ENCODE measurements at regions not wholly inside any gene's neighbourhood (a gene's known extent, or its start where the extent isn't known, plus 50 kb on each side); places are given as distances from the start of the nearest gene placed in this dataset.

- DNase-seq (no peak), ATAC-seq (no peak)
- H3K4me3 Mint-ChIP-seq, result no peak overlapping the region
- H3K9me3 Mint-ChIP-seq, result no peaks in the 10 kb centered on the region
- H3K4me1 Mint-ChIP-seq, result no peaks in the 10 kb centered on the region
- no peaks in the 10 kb centered on the region for H3K27me3 Mint-ChIP-seq
- no peak overlapping the region for H3K27ac Mint-ChIP-seq
Observed at GRCh38 chr12:125573271-125573670, 508.0 kb downstream of the AACS start.

- H3K4me1 Mint-ChIP-seq, result no peaks in the 10 kb centered on the region
- no peak overlapping the region for H3K27ac Mint-ChIP-seq
- H3K27me3 Mint-ChIP-seq, result no peaks in the 10 kb centered on the region
- H3K4me3 Mint-ChIP-seq, result no peak overlapping the region
- no peak for ATAC-seq
- DNase-seq, result no peak
- H3K9me3 Mint-ChIP-seq, result peaks cover 8 to 12% of the 10 kb centered on the region in 2 donors
Observed at GRCh38 chr12:125577334-125577733, 512.1 kb downstream of the AACS start.

GRCh38 chr12:125579916-125580315, 514.7 kb downstream of the AACS start:
- ATAC-seq (no peak), DNase-seq (no peak)
- H3K9me3 Mint-ChIP-seq, result peaks cover 8 to 12% of the 10 kb centered on the region in 2 donors
- H3K4me3 Mint-ChIP-seq, result no peak overlapping the region
- H3K27me3 Mint-ChIP-seq, result no peaks in the 10 kb centered on the region
- H3K4me1 Mint-ChIP-seq, result no peaks in the 10 kb centered on the region
- no peak overlapping the region for H3K27ac Mint-ChIP-seq

- no peaks in the 10 kb centered on the region for H3K4me1 Mint-ChIP-seq
- ATAC-seq (no peak), DNase-seq (no peak)
- H3K4me3 Mint-ChIP-seq, result no peak overlapping the region
- H3K27ac Mint-ChIP-seq, result no peak overlapping the region
- no peaks in the 10 kb centered on the region for H3K27me3 Mint-ChIP-seq
- H3K9me3 Mint-ChIP-seq, result peaks cover 8 to 12% of the 10 kb centered on the region in 2 donors
Observed at GRCh38 chr12:125583071-125583470, 517.8 kb downstream of the AACS start.

- H3K9me3 Mint-ChIP-seq, result no peaks in the 10 kb centered on the region
- H3K27ac Mint-ChIP-seq, result no peak overlapping the region
- no peak for DNase-seq
- H3K4me3 Mint-ChIP-seq, result no peak overlapping the region
- H3K27me3 Mint-ChIP-seq, result no peaks in the 10 kb centered on the region
- ATAC-seq, result no peak
- H3K4me1 Mint-ChIP-seq, result no peaks in the 10 kb centered on the region
Observed at GRCh38 chr12:125586441-125586840, 521.2 kb downstream of the AACS start.

GRCh38 chr12:125593269-125593668, 528.0 kb downstream of the AACS start:
- DNase-seq (no peak), ATAC-seq (no peak)
- Mint-ChIP-seq H3K27me3 (no peaks in the 10 kb centered on the region), H3K9me3 (peaks cover 5 to 12% of the 10 kb centered on the region in 2 donors), H3K4me1 (no peaks in the 10 kb centered on the region), H3K27ac (no peak overlapping the region), H3K4me3 (no peak overlapping the region)

GRCh38 chr12:125604976-125605375, 539.7 kb downstream of the AACS start:
- ATAC-seq, result no peak
- no peaks in the 10 kb centered on the region for H3K4me1 Mint-ChIP-seq
- no peak overlapping the region for H3K27ac Mint-ChIP-seq

GRCh38 chr12:125606312-125606711, 541.1 kb downstream of the AACS start:
- no peak overlapping the region for H3K27ac Mint-ChIP-seq
- peaks cover 3 to 10% of the 10 kb centered on the region in 2 donors for H3K9me3 Mint-ChIP-seq
- H3K4me3 Mint-ChIP-seq, result no peak overlapping the region
- no peak for DNase-seq
- H3K4me1 Mint-ChIP-seq, result no peaks in the 10 kb centered on the region
- no peak for ATAC-seq
- no peaks in the 10 kb centered on the region for H3K27me3 Mint-ChIP-seq

More at GRCh38 chr12:125604976-125605375, 539.7 kb downstream of the AACS start:
- no peak for DNase-seq
- Mint-ChIP-seq H3K4me3 (no peak overlapping the region), H3K27me3 (no peaks in the 10 kb centered on the region), H3K9me3 (peaks cover 13 to 14% of the 10 kb centered on the region in 2 donors)

- no peaks in the 10 kb centered on the region for H3K27me3 Mint-ChIP-seq
- no peak overlapping the region for H3K4me3 Mint-ChIP-seq
- DNase-seq (no peak), ATAC-seq (no peak)
- no peak overlapping the region for H3K27ac Mint-ChIP-seq
- H3K4me1 Mint-ChIP-seq, result no peaks in the 10 kb centered on the region
- H3K9me3 Mint-ChIP-seq, result peaks cover 0 to 8% of the 10 kb centered on the region in 2 donors
Observed at GRCh38 chr12:125610292-125610691, 545.1 kb downstream of the AACS start.

- ATAC-seq, result no peak
- DNase-seq, result no peak
- Mint-ChIP-seq H3K27ac (no peak overlapping the region), H3K4me1 (no peaks in the 10 kb centered on the region), H3K4me3 (no peak overlapping the region), H3K9me3 (peaks cover 0 to 4% of the 10 kb centered on the region in 2 donors), H3K27me3 (no peaks in the 10 kb centered on the region)
Observed at GRCh38 chr12:125610971-125611370, 545.7 kb downstream of the AACS start.

GRCh38 chr12:125614058-125614457, 548.8 kb downstream of the AACS start:
- H3K27ac Mint-ChIP-seq, result no peak overlapping the region
- H3K9me3 Mint-ChIP-seq, result no peaks in the 10 kb centered on the region
- H3K27me3 Mint-ChIP-seq, result no peaks in the 10 kb centered on the region
- no peak overlapping the region for H3K4me3 Mint-ChIP-seq
- DNase-seq (no peak), ATAC-seq (no peak)
- no peaks in the 10 kb centered on the region for H3K4me1 Mint-ChIP-seq

- H3K27me3 Mint-ChIP-seq, result no peaks in the 10 kb centered on the region
- H3K9me3 Mint-ChIP-seq, result peaks cover 0 to 7% of the 10 kb centered on the region in 2 donors
Observed at GRCh38 chr12:125619723-125620122, 554.5 kb downstream of the AACS start.

GRCh38 chr12:125633686-125634085, 568.5 kb downstream of the AACS start:
- H3K27me3 Mint-ChIP-seq, result no peaks in the 10 kb centered on the region
- H3K9me3 Mint-ChIP-seq, result no peaks in the 10 kb centered on the region
- DNase-seq (no peak), ATAC-seq (no peak)
- no peak overlapping the region for H3K27ac Mint-ChIP-seq
- no peak overlapping the region for H3K4me3 Mint-ChIP-seq
- no peaks in the 10 kb centered on the region for H3K4me1 Mint-ChIP-seq

More at GRCh38 chr12:125619723-125620122, 554.5 kb downstream of the AACS start:
- ATAC-seq, result no peak
- Mint-ChIP-seq H3K4me3 (no peak overlapping the region), H3K4me1 (no peaks in the 10 kb centered on the region), H3K27ac (no peak overlapping the region)
- no peak for DNase-seq

- Mint-ChIP-seq H3K4me1 (no peaks in the 10 kb centered on the region), H3K9me3 (no peaks in the 10 kb centered on the region), H3K4me3 (no peak overlapping the region), H3K27me3 (no peaks in the 10 kb centered on the region), H3K27ac (no peak overlapping the region)
- ATAC-seq (no peak), DNase-seq (no peak)
Observed at GRCh38 chr12:125634813-125635212, 569.6 kb downstream of the AACS start.

- DNase-seq (no peak), ATAC-seq (no peak)
- H3K4me3 Mint-ChIP-seq, result no peak overlapping the region
- H3K27ac Mint-ChIP-seq, result no peak overlapping the region
- H3K4me1 Mint-ChIP-seq, result no peaks in the 10 kb centered on the region
- no peaks in the 10 kb centered on the region for H3K9me3 Mint-ChIP-seq
- H3K27me3 Mint-ChIP-seq, result no peaks in the 10 kb centered on the region
Observed at GRCh38 chr12:125639826-125640225, 574.6 kb downstream of the AACS start.

GRCh38 chr12:125643055-125643454, 577.8 kb downstream of the AACS start:
- H3K4me3 Mint-ChIP-seq, result no peak overlapping the region

GRCh38 chr12:125645724-125646123, 580.5 kb downstream of the AACS start:
- ATAC-seq, result no peak
- no peak for DNase-seq
- no peaks in the 10 kb centered on the region for H3K9me3 Mint-ChIP-seq
- H3K4me1 Mint-ChIP-seq, result no peaks in the 10 kb centered on the region
- no peak overlapping the region for H3K4me3 Mint-ChIP-seq
- H3K27me3 Mint-ChIP-seq, result no peaks in the 10 kb centered on the region
- no peak overlapping the region for H3K27ac Mint-ChIP-seq

More at GRCh38 chr12:125643055-125643454, 577.8 kb downstream of the AACS start:
- H3K9me3 Mint-ChIP-seq, result no peaks in the 10 kb centered on the region
- DNase-seq (no peak), ATAC-seq (no peak)
- no peaks in the 10 kb centered on the region for H3K27me3 Mint-ChIP-seq
- H3K4me1 Mint-ChIP-seq, result no peaks in the 10 kb centered on the region
- no peak overlapping the region for H3K27ac Mint-ChIP-seq
